Fibroblast of peridontal ligament (primary cell): ENCODE measurements at regions not wholly inside any gene's neighbourhood (a gene's known extent, or its start where the extent isn't known, plus 50 kb on each side); places are given as distances from the start of the nearest gene placed in this dataset.
A peak's percentile ranks its signal among the peaks of the same experiment; 100 is the strongest.

ENCODE experiments used
- DNase-seq: peaks from one replicate; pipeline ENCODE4 v3.0.0-alpha.2; 2010; ENCODE audit errors: extremely low read depth

GRCh38 chr1:224486801-224487583, 52.4 kb upstream of the WDR26 start:
- no peak for DNase-seq

GRCh38 chr1:224488806-224489499, 54.4 kb upstream of the WDR26 start:
- DNase-seq: peak; percentile 28

- no peak for DNase-seq
These were observed 55.2 kb upstream of the WDR26 start for GRCh38 chr1:224489534-224490365.

GRCh38 chr1:224490549-224491537, 56.2 kb upstream of the WDR26 start:
- no peak for DNase-seq

- DNase-seq: no peak
These were observed 57.4 kb upstream of the WDR26 start for GRCh38 chr1:224492015-224492414.

- DNase-seq: no peak
These were observed 58.0 kb upstream of the WDR26 start for GRCh38 chr1:224492632-224493031.

GRCh38 chr1:224493269-224493668, 58.7 kb upstream of the WDR26 start:
- no peak for DNase-seq

GRCh38 chr1:224494343-224494742, 59.7 kb upstream of the WDR26 start:
- no peak for DNase-seq

GRCh38 chr1:224495866-224496265, 61.3 kb upstream of the WDR26 start:
- peak; percentile 29 for DNase-seq

- DNase-seq: no peak
These were observed 62.2 kb upstream of the WDR26 start for GRCh38 chr1:224496826-224497225.

GRCh38 chr1:224497714-224498573, 63.3 kb upstream of the WDR26 start:
- DNase-seq: peak; percentile 79

GRCh38 chr1:224498574-224499170, 64.1 kb upstream of the WDR26 start:
- no peak for DNase-seq

- DNase-seq: no peak
These were observed 64.6 kb upstream of the WDR26 start for GRCh38 chr1:224499204-224499603.

- no peak for DNase-seq
These were observed 66.2 kb upstream of the WDR26 start for GRCh38 chr1:224500796-224501195.

- no peak for DNase-seq
These were observed 67.2 kb upstream of the WDR26 start for GRCh38 chr1:224501836-224502235.

- no peak for DNase-seq
These were observed 68.0 kb upstream of the WDR26 start for GRCh38 chr1:224502459-224503160.

GRCh38 chr1:224503161-224504118, 68.8 kb upstream of the WDR26 start:
- peak; percentile 90 for DNase-seq
